ENCODE measurements at regions not wholly inside any gene's neighbourhood (a gene's known extent, or its start where the extent isn't known, plus 50 kb on each side); places are given as distances from the start of the nearest gene placed in this dataset.

- TF ChIP-seq RBM22 (optimal IDR thresholded peaks at IDR 0.05; ENCODE audit: low read length) (no peak), IKZF5 (CRISPR knock-in tag; IDR thresholded peaks at IDR 0.05) (no peak), HNF1B (CRISPR knock-in tag; IDR thresholded peaks at IDR 0.05) (no peak), SMAD9 (CRISPR knock-in tag; IDR thresholded peaks at IDR 0.05) (no peak), ZMAT5 (CRISPR knock-in tag; IDR thresholded peaks at IDR 0.05; ENCODE audit: borderline replicate concordance, low read depth) (no peak), ZNF788 (CRISPR knock-in tag; IDR thresholded peaks at IDR 0.05; ENCODE audit: borderline replicate concordance) (no peak), ZC3H4 (CRISPR knock-in tag; IDR thresholded peaks at IDR 0.05; ENCODE audit: borderline replicate concordance) (no peak), SNAPC5 (CRISPR knock-in tag; IDR thresholded peaks at IDR 0.05; ENCODE audit: borderline replicate concordance) (0 out of 2 replicates have a peak, but pooled peaks have one; percentile 20), LBX2 (CRISPR knock-in tag; IDR thresholded peaks at IDR 0.05; ENCODE audit: borderline replicate concordance) (no peak), ZNF501 (CRISPR knock-in tag; IDR thresholded peaks at IDR 0.05) (no peak), SIX1 (CRISPR knock-in tag; IDR thresholded peaks at IDR 0.05; ENCODE audit: borderline replicate concordance) (no peak), KMT2B (CRISPR knock-in tag; IDR thresholded peaks at IDR 0.05) (no peak), ZNF598 (CRISPR knock-in tag; IDR thresholded peaks at IDR 0.05; ENCODE audit: borderline replicate concordance) (no peak), EP300 (IDR thresholded peaks at IDR 0.05; ENCODE audit: low read depth in 2 of 2, low read length in 2 of 2) (peak in 1 of 2 experiments; percentile 49; a peak in 1 of 4 replicates), EP300 (CRISPR knock-in tag; IDR thresholded peaks at IDR 0.05; ENCODE audit: borderline replicate concordance) (no peak), SALL2 (CRISPR knock-in tag; IDR thresholded peaks at IDR 0.05) (no peak), RNF2 (conservative IDR thresholded peaks at IDR 0.05; ENCODE audit: low read depth) (no peak), ZNF678 (CRISPR knock-in tag; IDR thresholded peaks at IDR 0.05) (no peak), ZNF343 (CRISPR knock-in tag; IDR thresholded peaks at IDR 0.05) (no peak), ATAD3A (CRISPR knock-in tag; IDR thresholded peaks at IDR 0.05) (no peak), POLR2AphosphoS2 (IDR thresholded peaks at IDR 0.05; ENCODE audit: low read depth, low read length) (no peak), MAFK (conservative IDR thresholded peaks at IDR 0.05 in 1 of 2, IDR thresholded peaks at IDR 0.05 in 1 of 2; ENCODE audit: low read length in 2 of 2) (peak; percentile 55 to 60; a peak in 3 of 4 replicates), ZNF292 (CRISPR knock-in tag; IDR thresholded peaks at IDR 0.05; ENCODE audit: borderline replicate concordance, low read depth) (0 out of 2 replicates have a peak, but pooled peaks have one; percentile 46), HNRNPLL (IDR thresholded peaks at IDR 0.05; ENCODE audit: low read depth, low read length, poor library complexity, severe bottlenecking) (no peak), NR3C1 (CRISPR knock-in tag; IDR thresholded peaks at IDR 0.05) (no peak)
Measured at GRCh38 chr18:11501352-11501751, 108.0 kb upstream of the SLC35G4 start (continued).
